Adrenal gland (tissue), 5 donors: ENCODE measurements at regions not wholly inside any gene's neighbourhood (a gene's known extent, or its start where the extent isn't known, plus 50 kb on each side); places are given as distances from the start of the nearest gene placed in this dataset.

Experiments
- POLR2A ChIP-seq, 2 donors: fragments of 450-650 bp; IDR thresholded peaks; one replicate each; pipeline ENCODE4 v1.6.1; 2017; ENCODE audit warnings: antibody characterized with exemption in 2 of 2, mild to moderate bottlenecking in 2 of 2, moderate library complexity in 1 of 2
- TF ChIP-seq, protein P1 (sequence below), 6 experiments: fragments of 450-650 bp in 4 of 6; fragments of 200-600 bp in 2 of 6; sonication (generic) in 1 of 6; IDR thresholded peaks; 1 replicate in 5 of 6; 2 replicates in 1 of 6; pipeline versions ENCODE4 v1.5.1 to v1.8.0; 2016 to 2021; ENCODE audit warnings: antibody characterized with exemption in 6 of 6, mild to moderate bottlenecking in 2 of 6, moderate library complexity in 1 of 6
- donor health status: DM: no; HTN: no; CAD: no.

DNA sequence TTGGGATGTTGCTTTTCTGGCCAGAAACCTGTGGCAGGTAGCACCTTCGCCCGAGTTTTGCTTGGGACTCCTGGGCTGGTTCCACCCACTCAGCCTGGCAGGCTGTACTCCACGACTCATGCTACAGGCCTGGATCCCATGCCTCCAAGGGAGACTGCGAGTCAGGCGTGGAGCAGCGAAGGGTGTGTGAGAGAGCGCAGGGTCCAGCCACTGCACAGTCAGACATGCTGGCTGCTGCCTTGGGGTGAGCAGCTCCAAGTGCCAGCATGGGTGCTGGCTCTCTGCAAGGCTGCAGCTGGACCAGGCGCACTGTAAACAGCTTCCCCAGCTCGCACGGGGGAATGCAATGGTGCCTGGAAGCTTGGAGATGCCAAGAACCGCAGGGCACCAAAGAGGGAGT lies 249.6 kb upstream of the EDIL3 start:
- TF ChIP-seq, protein P1, sequence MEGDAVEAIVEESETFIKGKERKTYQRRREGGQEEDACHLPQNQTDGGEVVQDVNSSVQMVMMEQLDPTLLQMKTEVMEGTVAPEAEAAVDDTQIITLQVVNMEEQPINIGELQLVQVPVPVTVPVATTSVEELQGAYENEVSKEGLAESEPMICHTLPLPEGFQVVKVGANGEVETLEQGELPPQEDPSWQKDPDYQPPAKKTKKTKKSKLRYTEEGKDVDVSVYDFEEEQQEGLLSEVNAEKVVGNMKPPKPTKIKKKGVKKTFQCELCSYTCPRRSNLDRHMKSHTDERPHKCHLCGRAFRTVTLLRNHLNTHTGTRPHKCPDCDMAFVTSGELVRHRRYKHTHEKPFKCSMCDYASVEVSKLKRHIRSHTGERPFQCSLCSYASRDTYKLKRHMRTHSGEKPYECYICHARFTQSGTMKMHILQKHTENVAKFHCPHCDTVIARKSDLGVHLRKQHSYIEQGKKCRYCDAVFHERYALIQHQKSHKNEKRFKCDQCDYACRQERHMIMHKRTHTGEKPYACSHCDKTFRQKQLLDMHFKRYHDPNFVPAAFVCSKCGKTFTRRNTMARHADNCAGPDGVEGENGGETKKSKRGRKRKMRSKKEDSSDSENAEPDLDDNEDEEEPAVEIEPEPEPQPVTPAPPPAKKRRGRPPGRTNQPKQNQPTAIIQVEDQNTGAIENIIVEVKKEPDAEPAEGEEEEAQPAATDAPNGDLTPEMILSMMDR (IDR thresholded peaks at IDR 0.05), result no peak
- TF ChIP-seq POLR2A (IDR thresholded peaks at IDR 0.05), result no peak
